OCI-M2 (cell line): ENCODE measurements at regions not wholly inside any gene's neighbourhood (a gene's known extent, or its start where the extent isn't known, plus 50 kb on each side); places are given as distances from the start of the nearest gene placed in this dataset.

Experiments used
- DNase-seq: peaks from one replicate; lab custom pipeline; 2025; ENCODE audit not compliant: unreplicated experiment; lab: John Stamatoyannopoulos, UW

DNA sequence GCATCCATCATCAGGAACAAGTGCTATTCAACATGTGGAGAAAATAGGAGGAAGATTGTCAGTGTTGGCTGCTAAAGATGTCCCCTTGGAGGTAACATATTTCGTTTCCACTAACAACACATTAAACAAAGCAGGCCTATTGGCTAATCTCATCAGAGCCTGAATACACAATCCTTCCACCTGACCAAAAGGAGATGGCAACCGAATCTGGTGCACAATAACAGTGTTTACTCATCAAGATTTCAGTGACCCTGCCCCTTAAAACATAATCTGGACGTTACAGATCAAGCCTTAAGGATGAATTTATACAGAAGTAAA, 582.5 kb downstream of the EFNB2 start:
- DNase-seq, result no peak

GRCh38 chr13:105952233-105952972, 583.1 kb downstream of the EFNB2 start:
- no peak for DNase-seq

DNA sequence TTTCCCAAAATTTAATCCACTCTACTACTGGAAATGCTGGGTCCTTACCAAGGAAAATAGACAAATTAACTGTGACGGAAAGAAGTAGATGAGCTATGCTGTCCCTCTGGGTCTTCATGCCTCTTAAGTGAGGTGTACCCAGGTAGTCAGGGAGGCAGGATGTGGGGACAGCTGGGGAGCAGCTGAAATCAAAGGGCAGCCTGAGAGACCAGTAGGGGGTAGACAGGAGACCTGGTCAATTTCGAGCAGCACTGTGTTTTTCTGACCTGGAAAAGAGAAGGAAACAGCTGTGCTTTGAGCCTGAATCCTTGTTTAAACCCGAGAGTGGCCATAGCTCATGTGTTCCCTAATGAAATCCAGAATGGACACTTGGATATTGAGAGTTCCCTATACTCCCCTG, 587.3 kb downstream of the EFNB2 start:
- DNase-seq, result no peak

DNA sequence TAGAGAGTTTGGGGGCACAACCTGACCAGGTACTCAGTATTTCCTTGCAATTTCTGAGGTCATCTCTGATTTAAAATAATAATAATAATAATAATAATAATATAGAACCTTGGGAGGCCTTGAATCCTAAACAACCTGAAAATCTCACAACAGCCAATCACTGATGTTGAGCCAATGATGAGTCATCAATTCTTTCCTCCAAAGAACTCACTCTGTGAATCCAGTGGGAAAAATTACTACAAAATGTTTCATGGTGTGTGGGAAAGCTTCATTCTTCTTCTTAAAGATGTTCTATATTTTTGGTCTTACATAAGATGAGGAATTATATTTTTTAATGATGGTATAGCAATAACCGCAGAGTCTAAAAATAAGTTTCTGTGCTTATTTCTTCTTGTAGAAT, 594.6 kb downstream of the EFNB2 start:
- DNase-seq, result no peak

- no peak for DNase-seq
These were observed 598.0 kb downstream of the EFNB2 start for GRCh38 chr13:105937451-105937850.

GRCh38 chr13:105936816-105937215, 598.6 kb downstream of the EFNB2 start:
- DNase-seq, result no peak

DNA sequence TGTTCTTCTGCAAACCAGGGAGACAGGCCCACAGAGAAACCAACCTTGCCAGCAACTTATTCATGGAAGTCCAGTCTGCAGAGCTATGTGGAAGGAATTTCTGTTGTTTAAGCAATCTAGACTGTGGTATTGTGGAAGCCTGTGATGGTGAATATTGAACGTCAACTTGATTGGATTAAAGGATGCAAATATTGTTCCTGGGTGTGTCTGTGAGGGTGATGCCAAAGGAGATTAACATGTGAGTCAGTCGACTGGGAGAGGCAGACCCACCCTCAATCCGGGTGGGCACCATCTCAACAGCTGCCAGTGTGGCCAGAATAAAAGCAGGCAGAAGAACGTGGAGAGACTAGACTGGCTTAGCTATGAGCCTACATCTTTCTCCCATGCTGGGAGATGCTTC, 606.0 kb downstream of the EFNB2 start:
- DNase-seq, result no peak

DNA sequence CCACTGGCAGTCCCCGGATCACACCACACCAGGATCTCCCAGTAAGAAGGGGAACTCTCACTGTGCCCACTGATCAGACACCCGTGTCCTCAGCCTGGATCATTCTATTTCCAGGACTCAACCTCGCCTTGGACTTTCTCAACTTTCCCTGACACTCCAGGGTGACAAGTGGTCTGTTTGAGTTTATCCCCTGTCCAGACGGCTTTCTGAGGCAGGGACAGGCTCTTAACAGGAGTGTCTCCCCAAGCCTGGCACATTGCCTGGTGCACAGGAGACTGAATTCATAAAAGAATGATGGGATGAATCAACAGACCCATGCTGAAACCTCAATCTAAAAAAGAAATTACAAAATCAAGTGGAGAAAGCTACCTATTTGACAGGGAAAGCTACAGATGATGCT, 606.6 kb downstream of the EFNB2 start:
- no peak for DNase-seq

DNA sequence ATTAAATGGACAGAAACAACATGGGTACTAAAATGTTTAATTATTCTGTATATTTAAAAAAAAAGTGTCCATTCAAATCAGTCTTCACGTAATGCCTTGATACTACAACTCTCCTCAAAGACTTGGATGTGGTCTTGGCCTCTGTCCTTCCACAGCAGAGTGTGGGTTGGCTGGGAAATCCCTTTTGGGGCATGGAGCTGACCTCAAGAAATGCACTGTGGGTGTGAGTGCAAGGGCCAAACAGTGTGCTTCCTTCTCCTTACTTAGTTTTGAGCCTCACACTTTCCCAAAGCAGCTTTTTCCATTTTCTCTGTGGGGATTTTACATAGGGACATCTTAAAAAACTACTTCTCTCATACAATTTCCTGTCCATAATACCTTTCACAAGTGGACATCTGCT, 607.4 kb downstream of the EFNB2 start:
- DNase-seq, result no peak

DNA sequence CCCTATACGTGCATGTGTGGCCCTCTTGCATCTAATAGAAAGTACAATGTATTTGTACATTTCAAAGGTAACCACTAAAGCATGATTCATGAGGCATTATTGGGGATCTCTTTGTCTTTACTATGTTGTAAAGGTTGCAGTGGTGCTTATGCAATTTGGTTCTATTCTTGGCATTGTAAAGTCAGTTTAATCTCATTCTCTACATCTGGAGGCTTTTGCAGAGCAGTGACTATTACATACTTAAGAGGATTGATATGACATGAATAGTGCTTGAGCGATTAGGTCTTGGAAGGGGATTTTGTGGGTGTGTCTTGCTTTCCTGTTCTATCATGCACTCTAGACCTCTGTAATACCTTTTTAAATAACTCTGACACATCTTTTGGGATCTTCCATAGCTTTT, 610.0 kb downstream of the EFNB2 start:
- DNase-seq, result no peak

GRCh38 chr13:105921711-105922110, 613.8 kb downstream of the EFNB2 start:
- no peak for DNase-seq

DNA sequence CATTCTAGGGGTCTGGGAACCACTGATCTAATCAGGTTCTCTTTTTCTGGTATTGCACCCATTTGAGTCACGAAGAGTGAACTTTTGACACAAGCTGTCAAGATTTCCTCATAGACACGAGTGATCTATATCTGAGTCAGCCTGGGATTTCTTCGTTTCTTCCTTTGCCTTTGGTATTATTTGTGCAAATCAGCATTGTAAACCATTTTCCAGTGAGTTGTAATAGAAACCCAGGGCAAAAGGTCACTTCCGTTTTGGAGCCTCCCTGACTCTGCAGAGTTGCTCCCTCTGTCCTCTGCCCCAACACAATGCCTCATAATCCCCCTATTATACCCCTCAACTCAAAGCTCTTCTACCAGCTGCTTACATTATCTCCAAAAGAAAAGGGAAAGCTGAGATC, 615.1 kb downstream of the EFNB2 start:
- no peak for DNase-seq

DNA sequence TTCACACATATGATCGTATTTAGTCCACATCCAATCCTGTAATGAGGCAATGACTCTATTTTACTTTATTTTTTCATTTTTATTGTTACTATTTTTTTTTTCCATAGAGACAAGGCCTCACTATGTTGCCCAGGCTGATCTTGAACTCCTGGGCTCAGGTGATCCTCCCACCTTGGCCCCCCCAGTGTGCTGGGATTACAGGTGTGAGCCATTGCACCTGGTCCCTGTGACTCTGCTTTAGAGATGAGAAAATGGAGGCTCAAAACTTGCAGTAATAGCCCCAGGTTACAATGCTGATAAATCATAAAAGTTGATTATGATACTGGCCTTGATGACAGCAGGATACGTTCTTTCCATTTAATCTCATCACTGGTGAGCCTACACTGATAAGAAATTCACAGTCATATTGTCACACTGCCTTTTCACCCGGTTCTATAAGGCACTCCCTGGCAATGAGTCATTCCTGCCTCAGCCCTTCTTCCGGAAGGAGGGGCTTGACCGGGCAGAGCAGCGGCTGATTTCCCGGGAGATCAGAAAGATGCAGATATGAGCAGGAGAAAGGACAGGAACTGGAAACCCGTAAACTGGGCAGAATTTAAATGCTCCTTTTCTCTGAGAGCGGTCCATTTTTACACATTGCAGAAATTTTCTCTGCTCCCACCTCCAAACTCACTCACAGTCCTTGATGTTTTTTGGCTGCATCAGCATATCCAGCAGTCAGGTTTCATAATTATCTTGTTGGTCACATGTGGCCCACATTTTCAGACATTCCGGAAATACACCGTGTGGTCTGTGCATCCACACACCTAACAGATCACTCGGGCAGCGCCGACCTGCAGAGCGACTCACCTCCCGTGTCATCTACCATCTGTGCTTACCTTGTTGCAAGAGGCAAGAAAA, 616.4 kb downstream of the EFNB2 start:
- DNase-seq, result no peak

- no peak for DNase-seq
These were observed 620.2 kb downstream of the EFNB2 start for GRCh38 chr13:105915146-105915850.

DNA sequence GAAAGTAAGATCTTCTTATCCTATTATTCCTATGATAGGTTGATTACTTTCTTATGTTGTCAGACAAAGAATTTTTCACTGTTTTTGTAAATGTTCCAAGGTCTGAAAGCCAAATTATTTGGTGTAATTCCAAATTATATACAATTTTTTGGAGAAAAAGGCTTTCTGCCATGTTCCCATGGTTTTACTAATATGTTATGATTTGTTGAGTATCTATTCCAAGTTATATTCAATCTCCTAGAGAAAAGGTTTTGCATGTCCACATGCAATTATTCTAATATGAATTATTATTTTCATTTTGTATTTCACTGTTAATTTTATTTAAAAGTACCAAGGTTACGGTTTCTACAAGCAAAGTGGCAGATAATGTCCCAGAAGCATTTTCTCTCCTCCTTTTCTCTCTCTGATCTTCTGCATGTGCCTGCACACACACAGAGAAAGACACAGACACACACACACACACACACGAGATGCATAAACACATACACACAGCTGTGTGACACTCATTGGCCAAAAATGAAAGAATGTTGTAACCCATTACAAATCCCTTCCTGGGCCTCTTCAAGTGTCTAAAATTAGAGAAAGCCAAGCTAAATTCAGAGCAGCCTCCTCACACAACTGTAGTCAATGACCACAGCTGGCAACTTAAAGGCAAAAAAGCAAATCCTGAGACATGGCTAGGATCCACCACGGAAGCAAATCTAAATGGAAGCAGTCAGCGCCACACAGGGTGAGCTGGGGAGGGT, 621.0 kb downstream of the EFNB2 start:
- no peak for DNase-seq

DNA sequence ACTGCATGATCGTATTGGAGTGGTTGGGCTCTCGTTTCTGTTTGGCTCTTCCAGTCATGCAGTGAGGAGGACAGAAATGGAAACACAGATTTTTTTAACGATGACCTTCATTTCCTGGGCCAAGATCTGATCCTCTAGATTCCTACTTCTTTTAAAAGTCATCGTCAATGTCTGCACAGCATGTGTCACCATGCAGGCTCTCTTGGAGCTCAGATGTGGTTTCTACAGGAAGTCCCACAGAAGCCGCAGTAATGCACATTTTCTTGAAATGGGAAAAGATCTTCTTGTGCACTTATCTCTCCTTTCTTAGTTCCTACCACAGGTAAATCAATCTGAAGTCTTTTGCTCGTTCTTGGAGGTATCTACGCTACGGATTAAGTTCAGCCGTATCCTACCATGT, 626.9 kb downstream of the EFNB2 start:
- no peak for DNase-seq

GRCh38 chr13:105907319-105908019, 628.0 kb downstream of the EFNB2 start:
- DNase-seq, result no peak

DNA sequence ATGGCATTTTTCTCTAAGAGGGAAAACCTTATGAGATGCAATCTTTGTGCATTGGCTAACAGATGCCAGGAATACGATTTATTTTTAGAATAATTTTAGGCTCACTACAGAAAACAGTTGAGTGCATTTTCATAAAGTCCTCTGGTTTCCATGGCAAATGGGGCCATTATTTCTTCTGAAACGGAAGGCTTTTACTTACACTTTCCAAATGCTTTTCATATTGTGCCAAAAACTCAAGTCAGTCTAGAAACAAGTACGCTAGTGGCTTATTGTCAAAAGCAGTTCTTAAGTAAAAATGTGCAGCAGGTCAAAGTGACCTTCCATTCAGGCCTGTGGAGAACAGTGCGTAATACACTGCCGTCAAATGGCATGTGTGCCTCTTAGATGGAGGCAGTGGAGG, 628.7 kb downstream of the EFNB2 start:
- DNase-seq, result no peak

DNA sequence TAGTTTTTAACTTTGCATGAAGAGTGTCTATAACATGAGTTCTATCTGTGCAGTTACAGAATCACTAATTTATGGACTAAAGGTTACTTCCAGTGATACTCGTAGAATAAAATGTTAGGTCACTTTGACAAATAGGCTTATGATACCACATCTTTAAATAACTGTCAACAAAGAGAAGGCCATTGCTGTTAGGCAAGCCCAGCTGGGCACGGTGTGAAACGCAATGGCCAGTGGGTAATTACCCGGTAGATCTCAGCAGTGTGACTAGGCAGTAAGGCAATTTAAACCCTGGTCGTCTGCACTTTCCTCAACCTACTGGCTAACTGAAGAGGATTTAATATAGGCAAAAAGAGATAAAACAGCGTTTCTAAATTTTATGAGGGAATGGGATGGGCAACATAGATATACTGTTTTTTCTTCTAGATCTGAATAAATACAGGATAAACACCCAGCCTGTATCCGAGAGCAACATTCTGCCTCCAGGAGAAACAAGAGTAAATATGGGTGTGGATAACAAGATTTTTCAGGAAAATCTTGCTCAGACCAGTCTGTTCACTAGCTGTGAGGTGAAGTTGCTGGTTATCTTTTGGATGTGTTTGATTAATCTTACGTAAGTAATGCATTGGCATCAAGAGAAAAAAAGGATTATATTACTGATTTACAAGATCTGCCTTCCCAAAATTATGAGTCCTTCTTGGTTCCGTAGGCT, 631.3 kb downstream of the EFNB2 start:
- DNase-seq, result no peak

DNA sequence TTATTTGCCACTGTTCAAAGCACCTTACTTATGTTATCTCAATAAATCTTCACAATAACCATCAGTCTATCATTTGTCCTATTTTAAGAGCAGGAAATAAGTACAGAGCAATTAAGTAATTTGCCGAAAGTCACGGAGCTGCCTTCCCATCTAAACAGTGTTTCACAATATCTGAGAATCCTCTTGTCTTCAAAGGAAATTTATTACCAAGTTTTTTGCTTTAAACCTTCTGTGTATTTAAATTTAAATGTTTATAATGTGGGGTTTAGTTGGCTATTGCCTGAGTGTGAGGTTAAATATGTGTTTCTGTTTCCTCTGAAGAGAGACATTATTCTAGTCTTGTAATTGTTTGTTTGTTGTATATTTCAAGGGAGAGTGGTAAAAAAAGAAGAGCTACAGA, 633.1 kb downstream of the EFNB2 start:
- no peak for DNase-seq
